Neural progenitor cell (in vitro differentiated cells): ENCODE measurements at regions not wholly inside any gene's neighbourhood (a gene's known extent, or its start where the extent isn't known, plus 50 kb on each side); places are given as distances from the start of the nearest gene placed in this dataset.

Experiments
- DNase-seq: peaks from one replicate; pipeline ENCODE4 v3.0.0-alpha.2; 2016; ENCODE audit warnings: low spot score
- H2AFZ ChIP-seq: fragments of 200-600 bp; sonication (generic); replicated peaks from 2 replicates; pipeline ENCODE4 v1.6.1; 2016; ENCODE audit warnings: antibody characterized with exemption
- H3F3A ChIP-seq: fragments of 200-600 bp; sonication (generic); 2 replicates; pipeline ENCODE4 v1.6.1; 2016; ENCODE audit warnings: antibody characterized with exemption, low read depth
- H3K27ac ChIP-seq: fragments of 200-600 bp; sonication (generic); 2 replicates; pipeline ENCODE4 v1.5.1; 2016; ENCODE audit warnings: mild to moderate bottlenecking
- H3K27me3 ChIP-seq: fragments of 200-600 bp; sonication (generic); 2 replicates; pipeline ENCODE4 v1.6.1; 2016; ENCODE audit warnings: mild to moderate bottlenecking, moderate library complexity
- H3K36me3 ChIP-seq: fragments of 200-600 bp; sonication (generic); 2 replicates; pipeline ENCODE4 v1.5.1; 2016
- H3K4me1 ChIP-seq: fragments of 200-600 bp; sonication (generic); 2 replicates; pipeline ENCODE4 v1.6.1; 2016; ENCODE audit warnings: mixed run types
- H3K4me2 ChIP-seq: fragments of 200-600 bp; sonication (generic); 2 replicates; pipeline ENCODE4 v1.6.1; 2016
- H3K4me3 ChIP-seq: fragments of 200-600 bp; sonication (generic); 2 replicates; pipeline ENCODE4 v1.5.1; 2016
- H3K79me2 ChIP-seq: fragments of 200-600 bp; sonication (generic); 2 replicates; pipeline ENCODE4 v1.6.1; 2016; ENCODE audit warnings: low read depth
- H3K9ac ChIP-seq: fragments of 200-600 bp; sonication (generic); 2 replicates; pipeline ENCODE4 v1.6.1; 2016
- H3K9me3 ChIP-seq: fragments of 200-600 bp; sonication (generic); 2 replicates; pipeline ENCODE4 v1.5.1; 2016; ENCODE audit warnings: low read depth
- H4K20me1 ChIP-seq: fragments of 200-600 bp; sonication (generic); 2 replicates; pipeline ENCODE4 v1.6.1; 2016; ENCODE audit warnings: low read depth
- H3K27ac Mint-ChIP-seq: 3 replicates; pipeline ENCODE4 v1.8.0; 2021; ENCODE audit warnings: mixed read lengths
- H3K27me3 Mint-ChIP-seq: 2 replicates; pipeline ENCODE4 v1.8.0; 2022; ENCODE audit warnings: low read depth, mild to moderate bottlenecking, inconsistent platforms, moderate library complexity, mixed read lengths; ENCODE audit not compliant: insufficient read depth
- H3K36me3 Mint-ChIP-seq: 3 replicates; pipeline ENCODE4 v1.8.0; 2021; ENCODE audit warnings: mixed read lengths
- H3K4me1 Mint-ChIP-seq: 3 replicates; pipeline ENCODE4 v1.8.0; 2021; ENCODE audit warnings: mixed read lengths
- H3K4me3 Mint-ChIP-seq: 3 replicates; pipeline ENCODE4 v1.8.0; 2021; ENCODE audit warnings: mild to moderate bottlenecking, moderate library complexity, mixed read lengths
- H3K9me3 Mint-ChIP-seq: 3 replicates; pipeline ENCODE4 v1.8.0; 2020; ENCODE audit warnings: mixed read lengths
- EZH2 ChIP-seq: fragments of 200-600 bp; sonication (generic); IDR thresholded peaks from 2 replicates; pipeline ENCODE4 v1.6.1; 2017; ENCODE audit warnings: antibody characterized with exemption, mild to moderate bottlenecking, moderate library complexity
- EZH2phosphoT487 ChIP-seq: fragments of 200-600 bp; sonication (generic); IDR thresholded peaks from 2 replicates; pipeline ENCODE4 v1.6.1; 2017; ENCODE audit warnings: antibody characterized with exemption
- TF ChIP-seq, protein P1 (sequence below): fragments of 200-600 bp; sonication (generic); IDR thresholded peaks from 2 replicates; pipeline ENCODE4 v1.5.1; 2017; ENCODE audit warnings: antibody characterized with exemption, mild to moderate bottlenecking

DNA sequence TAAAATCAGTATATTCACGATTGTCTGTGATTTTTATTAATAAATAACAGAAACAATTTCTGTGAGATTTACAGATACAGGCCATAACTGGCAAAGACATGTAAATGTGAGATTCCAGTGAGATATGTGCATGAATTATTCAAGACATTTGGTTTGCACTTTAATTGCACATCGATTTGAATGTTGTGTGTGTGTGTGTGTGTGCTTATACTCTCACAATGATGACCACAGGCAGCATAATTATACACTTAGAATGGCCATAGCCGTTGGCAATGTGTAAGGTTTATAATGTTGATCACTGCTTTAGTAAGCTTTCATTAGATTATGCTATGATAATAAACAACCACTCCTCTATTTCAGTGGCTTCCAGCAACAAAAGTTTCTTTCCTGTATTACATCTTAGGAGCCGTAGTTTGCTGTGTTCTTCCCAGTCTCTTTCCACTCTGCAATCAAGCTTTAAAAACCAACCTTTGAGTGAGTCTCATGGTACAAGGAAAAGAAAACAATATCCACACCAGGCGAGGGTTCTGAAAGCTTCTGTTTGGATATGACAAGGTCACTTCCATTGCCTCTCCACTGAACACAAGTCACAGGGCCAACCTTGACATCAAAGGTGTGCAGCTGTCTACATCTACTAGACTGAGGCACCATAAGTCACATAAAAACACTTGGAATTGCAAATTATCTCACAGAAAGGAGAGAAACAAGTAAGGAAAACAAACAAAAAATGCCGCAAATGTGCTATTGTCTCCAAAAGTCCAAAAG lies 897.7 kb downstream of the RAB28 start:
- no peaks in the 10 kb centered on the region for H3K27me3 ChIP-seq
- Mint-ChIP-seq H3K4me1 (no peaks in the 10 kb centered on the region), H3K9me3 (no peaks in the 10 kb centered on the region), H3K27me3 (peaks cover 2% of the 10 kb centered on the region), H3K4me3 (no peak overlapping the region), H3K27ac (no peak overlapping the region), H3K36me3 (no peaks in the 10 kb centered on the region)
- H3F3A ChIP-seq = no peaks in the 10 kb centered on the region
- no peak overlapping the region for H3K4me2 ChIP-seq
- H3K27ac ChIP-seq = no peak overlapping the region
- no peaks in the 10 kb centered on the region for H3K36me3 ChIP-seq
- no peak overlapping the region for H2AFZ ChIP-seq
- TF ChIP-seq EZH2 = no peak
- TF ChIP-seq, protein P1, sequence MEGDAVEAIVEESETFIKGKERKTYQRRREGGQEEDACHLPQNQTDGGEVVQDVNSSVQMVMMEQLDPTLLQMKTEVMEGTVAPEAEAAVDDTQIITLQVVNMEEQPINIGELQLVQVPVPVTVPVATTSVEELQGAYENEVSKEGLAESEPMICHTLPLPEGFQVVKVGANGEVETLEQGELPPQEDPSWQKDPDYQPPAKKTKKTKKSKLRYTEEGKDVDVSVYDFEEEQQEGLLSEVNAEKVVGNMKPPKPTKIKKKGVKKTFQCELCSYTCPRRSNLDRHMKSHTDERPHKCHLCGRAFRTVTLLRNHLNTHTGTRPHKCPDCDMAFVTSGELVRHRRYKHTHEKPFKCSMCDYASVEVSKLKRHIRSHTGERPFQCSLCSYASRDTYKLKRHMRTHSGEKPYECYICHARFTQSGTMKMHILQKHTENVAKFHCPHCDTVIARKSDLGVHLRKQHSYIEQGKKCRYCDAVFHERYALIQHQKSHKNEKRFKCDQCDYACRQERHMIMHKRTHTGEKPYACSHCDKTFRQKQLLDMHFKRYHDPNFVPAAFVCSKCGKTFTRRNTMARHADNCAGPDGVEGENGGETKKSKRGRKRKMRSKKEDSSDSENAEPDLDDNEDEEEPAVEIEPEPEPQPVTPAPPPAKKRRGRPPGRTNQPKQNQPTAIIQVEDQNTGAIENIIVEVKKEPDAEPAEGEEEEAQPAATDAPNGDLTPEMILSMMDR = no peak
- TF ChIP-seq EZH2phosphoT487 = no peak
- no peaks in the 10 kb centered on the region for H3K79me2 ChIP-seq
- no peak overlapping the region for H3K9ac ChIP-seq
- H3K4me1 ChIP-seq = no peaks in the 10 kb centered on the region
- no peak overlapping the region for H3K4me3 ChIP-seq
- DNase-seq = no peak
- H3K9me3 ChIP-seq = no peaks in the 10 kb centered on the region
- no peaks in the 10 kb centered on the region for H4K20me1 ChIP-seq

DNA sequence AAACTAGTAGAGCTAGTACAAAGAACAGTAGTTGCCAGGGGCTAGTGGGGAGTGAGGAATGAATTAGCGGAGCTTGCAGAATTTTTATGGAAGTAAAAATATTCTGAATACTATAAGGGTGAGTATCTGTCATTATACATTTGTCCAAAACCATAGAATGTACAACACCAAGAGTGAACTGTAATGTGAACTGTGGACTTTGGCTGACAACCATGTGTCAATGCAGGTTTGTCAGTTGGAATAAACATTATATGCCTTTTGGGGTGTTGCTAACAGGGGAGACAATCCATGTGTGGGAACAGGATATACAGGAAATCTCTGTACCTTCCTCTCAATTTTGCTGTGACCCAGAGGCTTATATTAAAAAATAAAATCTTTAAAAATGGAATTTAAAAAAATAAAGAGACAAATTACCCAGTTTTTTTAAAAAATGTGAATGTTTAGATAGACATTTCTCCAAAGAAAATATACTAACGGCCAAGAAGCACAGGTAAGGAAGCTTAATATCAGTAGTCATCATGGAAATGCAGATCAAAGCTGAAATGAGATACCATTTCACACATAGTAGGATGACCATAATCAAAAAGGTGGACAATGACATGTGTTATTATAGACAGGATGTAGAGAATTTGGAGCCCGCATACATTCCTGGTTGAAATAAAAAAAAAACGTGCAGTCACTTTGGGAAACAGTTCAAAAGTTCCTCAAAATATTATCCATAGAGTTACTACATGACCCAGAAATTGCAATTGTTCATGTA lies 899.8 kb downstream of the RAB28 start:
- Mint-ChIP-seq H3K36me3 (no peaks in the 10 kb centered on the region), H3K9me3 (no peaks in the 10 kb centered on the region), H3K4me3 (no peak overlapping the region), H3K27ac (no peak overlapping the region), H3K27me3 (peaks cover 2% of the 10 kb centered on the region), H3K4me1 (no peaks in the 10 kb centered on the region)
- TF ChIP-seq, protein P1 = no peak
- TF ChIP-seq EZH2phosphoT487 (no peak), EZH2 (no peak)
- H3K36me3 ChIP-seq = no peaks in the 10 kb centered on the region
- no peaks in the 10 kb centered on the region for H3K27me3 ChIP-seq
- H2AFZ ChIP-seq = no peak overlapping the region
- no peaks in the 10 kb centered on the region for H4K20me1 ChIP-seq
- H3K9me3 ChIP-seq = no peaks in the 10 kb centered on the region
- no peak overlapping the region for H3K4me2 ChIP-seq
- H3K79me2 ChIP-seq = no peaks in the 10 kb centered on the region
- no peak for DNase-seq
- no peak overlapping the region for H3K9ac ChIP-seq
- no peak overlapping the region for H3K27ac ChIP-seq
- H3K4me1 ChIP-seq = no peaks in the 10 kb centered on the region
- no peaks in the 10 kb centered on the region for H3F3A ChIP-seq
- no peak overlapping the region for H3K4me3 ChIP-seq

DNA sequence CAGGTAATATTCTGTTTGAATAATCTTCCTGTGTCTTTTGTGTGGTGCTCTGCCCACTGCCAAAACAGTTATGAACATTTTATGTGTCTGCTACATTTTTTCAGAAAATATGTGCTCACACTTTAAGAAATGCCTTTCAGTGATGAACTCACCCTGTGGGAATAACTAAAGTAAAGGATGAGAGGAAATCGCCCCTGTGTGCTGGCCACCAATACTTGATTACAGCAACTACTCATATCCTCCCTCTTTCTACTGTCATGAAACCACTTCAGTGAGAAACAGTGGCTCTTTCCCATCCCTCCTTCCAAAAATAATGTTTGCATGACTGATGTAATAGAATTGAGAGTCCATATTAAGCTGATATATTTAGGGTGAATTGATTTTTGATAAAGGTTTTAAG lies 900.9 kb downstream of the RAB28 start:
- Histone ChIP-seq H3F3A (no peaks in the 10 kb centered on the region), H3K9me3 (no peaks in the 10 kb centered on the region), H3K36me3 (no peaks in the 10 kb centered on the region), H3K27me3 (no peaks in the 10 kb centered on the region), H3K9ac (no peak overlapping the region), H3K4me2 (no peak overlapping the region), H3K4me1 (no peaks in the 10 kb centered on the region), H3K4me3 (no peak overlapping the region), H2AFZ (no peak overlapping the region), H3K79me2 (no peaks in the 10 kb centered on the region), H3K27ac (no peak overlapping the region), H4K20me1 (no peaks in the 10 kb centered on the region)
- H3K4me3 Mint-ChIP-seq = no peak overlapping the region
- H3K9me3 Mint-ChIP-seq = no peaks in the 10 kb centered on the region
- TF ChIP-seq, protein P1 = no peak
- H3K27ac Mint-ChIP-seq = no peak overlapping the region
- DNase-seq = no peak
- H3K4me1 Mint-ChIP-seq = no peaks in the 10 kb centered on the region
- H3K36me3 Mint-ChIP-seq = no peaks in the 10 kb centered on the region
- peaks cover 2% of the 10 kb centered on the region for H3K27me3 Mint-ChIP-seq
